ENCODE measurements at regions not wholly inside any gene's neighbourhood (a gene's known extent, or its start where the extent isn't known, plus 50 kb on each side); places are given as distances from the start of the nearest gene placed in this dataset.

DNA sequence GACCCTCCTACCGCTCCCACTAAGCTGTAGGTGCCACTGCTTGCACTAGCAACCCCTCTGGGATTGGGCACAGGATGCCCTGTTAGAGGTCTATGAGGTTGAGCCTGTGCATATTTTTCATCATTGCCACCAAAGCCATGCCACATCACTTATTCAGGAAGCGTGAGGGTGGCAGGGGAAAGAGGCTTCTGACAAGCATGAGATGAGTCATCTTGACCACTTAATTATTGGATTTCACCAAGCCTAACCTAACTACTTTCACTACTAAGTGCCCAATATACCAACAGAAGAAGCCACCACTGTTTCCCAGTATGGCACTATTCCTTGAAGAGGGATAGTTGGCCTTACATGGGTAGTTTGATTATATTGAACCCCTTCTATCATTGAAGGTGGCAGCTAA lies 181.3 kb upstream of the EPHA4 start:
- H3F3A ChIP-seq (replicated peaks; ENCODE audit: low read depth): no peaks in the 10 kb centered on the region
- H3K9me2 ChIP-seq (ENCODE audit: insufficient read depth): peaks cover 9% of the 10 kb centered on the region; the same call in 1 of the 2 replicates
- no peak for DNase-seq (ENCODE audit: low spot score)
- H3K79me2 ChIP-seq (replicated peaks; ENCODE audit: insufficient read depth): no peaks in the 10 kb centered on the region
- Mint-ChIP-seq H3K27ac (no peak overlapping the region), H3K36me3 (ENCODE audit: low read depth) (no peaks in the 10 kb centered on the region), H3K9me3 (no peaks in the 10 kb centered on the region), H3K27me3 (ENCODE audit: insufficient read depth, low read depth, poor library complexity) (no peaks in the 10 kb centered on the region), H3K4me3 (no peak overlapping the region), H3K4me1 (no peaks in the 10 kb centered on the region)
- H2AFZ ChIP-seq: no peak overlapping the region
- H3K4me3 ChIP-seq: no peak overlapping the region
- no peaks in the 10 kb centered on the region for H3K36me3 ChIP-seq (ENCODE audit: insufficient read depth)
- no peaks in the 10 kb centered on the region for H3K27me3 ChIP-seq (ENCODE audit: insufficient read depth)
- H4K20me1 ChIP-seq (replicated peaks; ENCODE audit: insufficient read depth): no peaks in the 10 kb centered on the region
- ATAC-seq: no peak
- H3K4me1 ChIP-seq (ENCODE audit: insufficient read depth): no peaks in the 10 kb centered on the region
- no peak overlapping the region for H3K4me2 ChIP-seq
- H3K27ac ChIP-seq (ENCODE audit: low read depth): no peak overlapping the region
- TF ChIP-seq POLR2AphosphoS5 (IDR thresholded peaks at IDR 0.05; ENCODE audit: low read depth): no peak
- TF ChIP-seq, protein P1, sequence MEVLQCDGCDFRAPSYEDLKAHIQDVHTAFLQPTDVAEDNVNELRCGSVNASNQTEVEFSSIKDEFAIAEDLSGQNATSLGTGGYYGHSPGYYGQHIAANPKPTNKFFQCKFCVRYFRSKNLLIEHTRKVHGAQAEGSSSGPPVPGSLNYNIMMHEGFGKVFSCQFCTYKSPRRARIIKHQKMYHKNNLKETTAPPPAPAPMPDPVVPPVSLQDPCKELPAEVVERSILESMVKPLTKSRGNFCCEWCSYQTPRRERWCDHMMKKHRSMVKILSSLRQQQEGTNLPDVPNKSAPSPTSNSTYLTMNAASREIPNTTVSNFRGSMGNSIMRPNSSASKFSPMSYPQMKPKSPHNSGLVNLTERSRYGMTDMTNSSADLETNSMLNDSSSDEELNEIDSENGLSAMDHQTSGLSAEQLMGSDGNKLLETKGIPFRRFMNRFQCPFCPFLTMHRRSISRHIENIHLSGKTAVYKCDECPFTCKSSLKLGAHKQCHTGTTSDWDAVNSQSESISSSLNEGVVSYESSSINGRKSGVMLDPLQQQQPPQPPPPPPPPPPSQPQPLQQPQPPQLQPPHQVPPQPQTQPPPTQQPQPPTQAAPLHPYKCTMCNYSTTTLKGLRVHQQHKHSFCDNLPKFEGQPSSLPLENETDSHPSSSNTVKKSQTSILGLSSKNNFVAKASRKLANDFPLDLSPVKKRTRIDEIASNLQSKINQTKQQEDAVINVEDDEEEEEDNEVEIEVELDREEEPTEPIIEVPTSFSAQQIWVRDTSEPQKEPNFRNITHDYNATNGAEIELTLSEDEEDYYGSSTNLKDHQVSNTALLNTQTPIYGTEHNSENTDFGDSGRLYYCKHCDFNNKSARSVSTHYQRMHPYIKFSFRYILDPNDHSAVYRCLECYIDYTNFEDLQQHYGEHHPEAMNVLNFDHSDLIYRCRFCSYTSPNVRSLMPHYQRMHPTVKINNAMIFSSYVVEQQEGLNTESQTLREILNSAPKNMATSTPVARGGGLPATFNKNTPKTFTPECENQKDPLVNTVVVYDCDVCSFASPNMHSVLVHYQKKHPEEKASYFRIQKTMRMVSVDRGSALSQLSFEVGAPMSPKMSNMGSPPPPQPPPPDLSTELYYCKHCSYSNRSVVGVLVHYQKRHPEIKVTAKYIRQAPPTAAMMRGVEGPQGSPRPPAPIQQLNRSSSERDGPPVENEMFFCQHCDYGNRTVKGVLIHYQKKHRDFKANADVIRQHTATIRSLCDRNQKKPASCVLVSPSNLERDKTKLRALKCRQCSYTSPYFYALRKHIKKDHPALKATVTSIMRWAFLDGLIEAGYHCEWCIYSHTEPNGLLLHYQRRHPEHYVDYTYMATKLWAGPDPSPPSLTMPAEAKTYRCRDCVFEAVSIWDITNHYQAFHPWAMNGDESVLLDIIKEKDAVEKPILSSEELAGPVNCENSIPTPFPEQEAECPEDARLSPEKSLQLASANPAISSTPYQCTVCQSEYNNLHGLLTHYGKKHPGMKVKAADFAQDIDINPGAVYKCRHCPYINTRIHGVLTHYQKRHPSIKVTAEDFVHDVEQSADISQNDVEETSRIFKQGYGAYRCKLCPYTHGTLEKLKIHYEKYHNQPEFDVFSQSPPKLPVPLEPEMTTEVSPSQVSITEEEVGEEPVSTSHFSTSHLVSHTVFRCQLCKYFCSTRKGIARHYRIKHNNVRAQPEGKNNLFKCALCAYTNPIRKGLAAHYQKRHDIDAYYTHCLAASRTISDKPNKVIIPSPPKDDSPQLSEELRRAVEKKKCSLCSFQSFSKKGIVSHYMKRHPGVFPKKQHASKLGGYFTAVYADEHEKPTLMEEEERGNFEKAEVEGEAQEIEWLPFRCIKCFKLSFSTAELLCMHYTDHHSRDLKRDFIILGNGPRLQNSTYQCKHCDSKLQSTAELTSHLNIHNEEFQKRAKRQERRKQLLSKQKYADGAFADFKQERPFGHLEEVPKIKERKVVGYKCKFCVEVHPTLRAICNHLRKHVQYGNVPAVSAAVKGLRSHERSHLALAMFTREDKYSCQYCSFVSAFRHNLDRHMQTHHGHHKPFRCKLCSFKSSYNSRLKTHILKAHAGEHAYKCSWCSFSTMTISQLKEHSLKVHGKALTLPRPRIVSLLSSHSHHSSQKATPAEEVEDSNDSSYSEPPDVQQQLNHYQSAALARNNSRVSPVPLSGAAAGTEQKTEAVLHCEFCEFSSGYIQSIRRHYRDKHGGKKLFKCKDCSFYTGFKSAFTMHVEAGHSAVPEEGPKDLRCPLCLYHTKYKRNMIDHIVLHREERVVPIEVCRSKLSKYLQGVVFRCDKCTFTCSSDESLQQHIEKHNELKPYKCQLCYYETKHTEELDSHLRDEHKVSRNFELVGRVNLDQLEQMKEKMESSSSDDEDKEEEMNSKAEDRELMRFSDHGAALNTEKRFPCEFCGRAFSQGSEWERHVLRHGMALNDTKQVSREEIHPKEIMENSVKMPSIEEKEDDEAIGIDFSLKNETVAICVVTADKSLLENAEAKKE (CRISPR knock-in tag; IDR thresholded peaks at IDR 0.05): no peak
- TF ChIP-seq, protein P2, sequence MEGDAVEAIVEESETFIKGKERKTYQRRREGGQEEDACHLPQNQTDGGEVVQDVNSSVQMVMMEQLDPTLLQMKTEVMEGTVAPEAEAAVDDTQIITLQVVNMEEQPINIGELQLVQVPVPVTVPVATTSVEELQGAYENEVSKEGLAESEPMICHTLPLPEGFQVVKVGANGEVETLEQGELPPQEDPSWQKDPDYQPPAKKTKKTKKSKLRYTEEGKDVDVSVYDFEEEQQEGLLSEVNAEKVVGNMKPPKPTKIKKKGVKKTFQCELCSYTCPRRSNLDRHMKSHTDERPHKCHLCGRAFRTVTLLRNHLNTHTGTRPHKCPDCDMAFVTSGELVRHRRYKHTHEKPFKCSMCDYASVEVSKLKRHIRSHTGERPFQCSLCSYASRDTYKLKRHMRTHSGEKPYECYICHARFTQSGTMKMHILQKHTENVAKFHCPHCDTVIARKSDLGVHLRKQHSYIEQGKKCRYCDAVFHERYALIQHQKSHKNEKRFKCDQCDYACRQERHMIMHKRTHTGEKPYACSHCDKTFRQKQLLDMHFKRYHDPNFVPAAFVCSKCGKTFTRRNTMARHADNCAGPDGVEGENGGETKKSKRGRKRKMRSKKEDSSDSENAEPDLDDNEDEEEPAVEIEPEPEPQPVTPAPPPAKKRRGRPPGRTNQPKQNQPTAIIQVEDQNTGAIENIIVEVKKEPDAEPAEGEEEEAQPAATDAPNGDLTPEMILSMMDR (conservative IDR thresholded peaks at IDR 0.05; ENCODE audit: low read depth in 2 of 2): no peak
- no peak for TF ChIP-seq ZNF331 (CRISPR knock-in tag; IDR thresholded peaks at IDR 0.05; ENCODE audit: low read depth)
- no peak for TF ChIP-seq JUNB (IDR thresholded peaks at IDR 0.05; ENCODE audit: unreplicated experiment)
- TF ChIP-seq EZH2phosphoT487 (IDR thresholded peaks at IDR 0.05; ENCODE audit: unreplicated experiment): no peak
- no peak for TF ChIP-seq ZNF114 (CRISPR knock-in tag; IDR thresholded peaks at IDR 0.05)
- TF ChIP-seq CREB1 (CRISPR knock-in tag; IDR thresholded peaks at IDR 0.05; ENCODE audit: low read depth): no peak
- no peak for TF ChIP-seq NANOG (IDR thresholded peaks at IDR 0.05; ENCODE audit: borderline replicate concordance)
- no peak for TF ChIP-seq EZH2 (IDR thresholded peaks at IDR 0.05; ENCODE audit: low read depth, unreplicated experiment)
- TF ChIP-seq STAT1 (IDR thresholded peaks at IDR 0.05; ENCODE audit: unreplicated experiment): no peak
- TF ChIP-seq, protein P3, sequence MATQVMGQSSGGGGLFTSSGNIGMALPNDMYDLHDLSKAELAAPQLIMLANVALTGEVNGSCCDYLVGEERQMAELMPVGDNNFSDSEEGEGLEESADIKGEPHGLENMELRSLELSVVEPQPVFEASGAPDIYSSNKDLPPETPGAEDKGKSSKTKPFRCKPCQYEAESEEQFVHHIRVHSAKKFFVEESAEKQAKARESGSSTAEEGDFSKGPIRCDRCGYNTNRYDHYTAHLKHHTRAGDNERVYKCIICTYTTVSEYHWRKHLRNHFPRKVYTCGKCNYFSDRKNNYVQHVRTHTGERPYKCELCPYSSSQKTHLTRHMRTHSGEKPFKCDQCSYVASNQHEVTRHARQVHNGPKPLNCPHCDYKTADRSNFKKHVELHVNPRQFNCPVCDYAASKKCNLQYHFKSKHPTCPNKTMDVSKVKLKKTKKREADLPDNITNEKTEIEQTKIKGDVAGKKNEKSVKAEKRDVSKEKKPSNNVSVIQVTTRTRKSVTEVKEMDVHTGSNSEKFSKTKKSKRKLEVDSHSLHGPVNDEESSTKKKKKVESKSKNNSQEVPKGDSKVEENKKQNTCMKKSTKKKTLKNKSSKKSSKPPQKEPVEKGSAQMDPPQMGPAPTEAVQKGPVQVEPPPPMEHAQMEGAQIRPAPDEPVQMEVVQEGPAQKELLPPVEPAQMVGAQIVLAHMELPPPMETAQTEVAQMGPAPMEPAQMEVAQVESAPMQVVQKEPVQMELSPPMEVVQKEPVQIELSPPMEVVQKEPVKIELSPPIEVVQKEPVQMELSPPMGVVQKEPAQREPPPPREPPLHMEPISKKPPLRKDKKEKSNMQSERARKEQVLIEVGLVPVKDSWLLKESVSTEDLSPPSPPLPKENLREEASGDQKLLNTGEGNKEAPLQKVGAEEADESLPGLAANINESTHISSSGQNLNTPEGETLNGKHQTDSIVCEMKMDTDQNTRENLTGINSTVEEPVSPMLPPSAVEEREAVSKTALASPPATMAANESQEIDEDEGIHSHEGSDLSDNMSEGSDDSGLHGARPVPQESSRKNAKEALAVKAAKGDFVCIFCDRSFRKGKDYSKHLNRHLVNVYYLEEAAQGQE (IDR thresholded peaks at IDR 0.05; ENCODE audit: unreplicated experiment): no peak
- TF ChIP-seq, protein P4, sequence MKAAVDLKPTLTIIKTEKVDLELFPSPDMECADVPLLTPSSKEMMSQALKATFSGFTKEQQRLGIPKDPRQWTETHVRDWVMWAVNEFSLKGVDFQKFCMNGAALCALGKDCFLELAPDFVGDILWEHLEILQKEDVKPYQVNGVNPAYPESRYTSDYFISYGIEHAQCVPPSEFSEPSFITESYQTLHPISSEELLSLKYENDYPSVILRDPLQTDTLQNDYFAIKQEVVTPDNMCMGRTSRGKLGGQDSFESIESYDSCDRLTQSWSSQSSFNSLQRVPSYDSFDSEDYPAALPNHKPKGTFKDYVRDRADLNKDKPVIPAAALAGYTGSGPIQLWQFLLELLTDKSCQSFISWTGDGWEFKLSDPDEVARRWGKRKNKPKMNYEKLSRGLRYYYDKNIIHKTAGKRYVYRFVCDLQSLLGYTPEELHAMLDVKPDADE (IDR thresholded peaks at IDR 0.05): no peak
